ENCODE measurements at regions not wholly inside any gene's neighbourhood (a gene's known extent, or its start where the extent isn't known, plus 50 kb on each side); places are given as distances from the start of the nearest gene placed in this dataset.

GRCh38 chr3:175919133-175919532 is 1060.0 kb downstream of the NAALADL2 start:
- Mint-ChIP-seq H3K36me3 (ENCODE audit: low read depth) (peaks cover 4% of the 10 kb centered on the region), H3K27ac (ENCODE audit: unreplicated experiment) (no peak overlapping the region), H3K4me1 (no peaks in the 10 kb centered on the region), H3K9me3 (peaks cover 8% of the 10 kb centered on the region), H3K27me3 (ENCODE audit: low read depth) (no peaks in the 10 kb centered on the region), H3K4me3 (no peak overlapping the region)
- TF ChIP-seq, protein P1, sequence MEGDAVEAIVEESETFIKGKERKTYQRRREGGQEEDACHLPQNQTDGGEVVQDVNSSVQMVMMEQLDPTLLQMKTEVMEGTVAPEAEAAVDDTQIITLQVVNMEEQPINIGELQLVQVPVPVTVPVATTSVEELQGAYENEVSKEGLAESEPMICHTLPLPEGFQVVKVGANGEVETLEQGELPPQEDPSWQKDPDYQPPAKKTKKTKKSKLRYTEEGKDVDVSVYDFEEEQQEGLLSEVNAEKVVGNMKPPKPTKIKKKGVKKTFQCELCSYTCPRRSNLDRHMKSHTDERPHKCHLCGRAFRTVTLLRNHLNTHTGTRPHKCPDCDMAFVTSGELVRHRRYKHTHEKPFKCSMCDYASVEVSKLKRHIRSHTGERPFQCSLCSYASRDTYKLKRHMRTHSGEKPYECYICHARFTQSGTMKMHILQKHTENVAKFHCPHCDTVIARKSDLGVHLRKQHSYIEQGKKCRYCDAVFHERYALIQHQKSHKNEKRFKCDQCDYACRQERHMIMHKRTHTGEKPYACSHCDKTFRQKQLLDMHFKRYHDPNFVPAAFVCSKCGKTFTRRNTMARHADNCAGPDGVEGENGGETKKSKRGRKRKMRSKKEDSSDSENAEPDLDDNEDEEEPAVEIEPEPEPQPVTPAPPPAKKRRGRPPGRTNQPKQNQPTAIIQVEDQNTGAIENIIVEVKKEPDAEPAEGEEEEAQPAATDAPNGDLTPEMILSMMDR (conservative IDR thresholded peaks at IDR 0.05): no peak
- DNase-seq (ENCODE audit: low read depth, low spot score): no peak

- Mint-ChIP-seq H3K4me3 (no peak overlapping the region), H3K27me3 (ENCODE audit: low read depth) (no peaks in the 10 kb centered on the region), H3K4me1 (no peaks in the 10 kb centered on the region), H3K9me3 (peaks cover 8% of the 10 kb centered on the region), H3K27ac (ENCODE audit: unreplicated experiment) (no peak overlapping the region), H3K36me3 (ENCODE audit: low read depth) (peaks cover 4% of the 10 kb centered on the region)
- DNase-seq (ENCODE audit: low read depth, low spot score): no peak
- TF ChIP-seq, protein P1 (conservative IDR thresholded peaks at IDR 0.05): no peak
Measured at GRCh38 chr3:175916191-175916934, 1057.2 kb downstream of the NAALADL2 start.

- no peak for DNase-seq (ENCODE audit: low read depth, low spot score)
- Mint-ChIP-seq H3K9me3 (peaks cover 6% of the 10 kb centered on the region), H3K27me3 (ENCODE audit: low read depth) (no peaks in the 10 kb centered on the region), H3K27ac (ENCODE audit: unreplicated experiment) (no peak overlapping the region), H3K4me1 (no peaks in the 10 kb centered on the region), H3K4me3 (no peak overlapping the region), H3K36me3 (ENCODE audit: low read depth) (peaks cover under 1% of the 10 kb centered on the region)
- TF ChIP-seq, protein P1 (conservative IDR thresholded peaks at IDR 0.05): no peak
Measured at GRCh38 chr3:175914785-175915184, 1055.7 kb downstream of the NAALADL2 start.

DNA sequence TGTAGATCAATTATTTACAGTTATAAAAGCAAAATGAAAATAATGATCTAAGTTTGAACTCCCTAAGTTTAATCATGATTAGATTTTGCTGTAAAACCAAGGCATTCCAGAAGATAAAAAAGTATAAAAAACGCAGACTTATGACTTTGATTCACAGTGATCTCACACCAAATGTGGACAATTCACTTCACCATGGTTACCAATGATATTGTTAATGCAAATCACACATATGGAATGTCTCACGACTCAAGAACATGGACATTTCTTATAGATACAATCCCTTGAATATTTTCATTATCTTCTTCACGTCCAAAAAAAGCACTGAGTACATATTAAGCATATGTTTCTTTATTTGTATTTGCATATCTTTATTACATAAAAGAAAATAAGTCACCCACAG is 1054.2 kb downstream of the NAALADL2 start:
- no peak overlapping the region for H3K4me3 Mint-ChIP-seq
- H3K9me3 Mint-ChIP-seq: peaks cover 3% of the 10 kb centered on the region
- H3K27me3 Mint-ChIP-seq (ENCODE audit: low read depth): no peaks in the 10 kb centered on the region
- no peak for DNase-seq (ENCODE audit: low read depth, low spot score)
- no peak overlapping the region for H3K27ac Mint-ChIP-seq (ENCODE audit: unreplicated experiment)
- TF ChIP-seq, protein P1 (conservative IDR thresholded peaks at IDR 0.05): no peak
- H3K36me3 Mint-ChIP-seq (ENCODE audit: low read depth): no peaks in the 10 kb centered on the region
- H3K4me1 Mint-ChIP-seq: no peaks in the 10 kb centered on the region

- H3K9me3 Mint-ChIP-seq: peaks cover 3% of the 10 kb centered on the region
- no peaks in the 10 kb centered on the region for H3K27me3 Mint-ChIP-seq (ENCODE audit: low read depth)
- no peak overlapping the region for H3K4me3 Mint-ChIP-seq
Measured at GRCh38 chr3:175911937-175912336, 1052.8 kb downstream of the NAALADL2 start.

More at GRCh38 chr3:175911937-175912336, 1052.8 kb downstream of the NAALADL2 start:
- no peak for DNase-seq (ENCODE audit: low read depth, low spot score)
- H3K27ac Mint-ChIP-seq (ENCODE audit: unreplicated experiment): no peak overlapping the region
- no peaks in the 10 kb centered on the region for H3K4me1 Mint-ChIP-seq
- H3K36me3 Mint-ChIP-seq (ENCODE audit: low read depth): no peaks in the 10 kb centered on the region
- TF ChIP-seq, protein P1 (conservative IDR thresholded peaks at IDR 0.05): no peak

Data from neural crest cell (in vitro differentiated cells).